GM19397 (cell line): ENCODE measurements at regions not wholly inside any gene's neighbourhood (a gene's known extent, or its start where the extent isn't known, plus 50 kb on each side); places are given as distances from the start of the nearest gene placed in this dataset.

Experiments
- ATAC-seq: cut with Tn5 transposase; IDR thresholded peaks from one replicate; pipeline ENCODE4 v1.9.1; 2021; ENCODE audit warnings: mild to moderate bottlenecking, moderate library complexity; ENCODE audit not compliant: unreplicated experiment

DNA sequence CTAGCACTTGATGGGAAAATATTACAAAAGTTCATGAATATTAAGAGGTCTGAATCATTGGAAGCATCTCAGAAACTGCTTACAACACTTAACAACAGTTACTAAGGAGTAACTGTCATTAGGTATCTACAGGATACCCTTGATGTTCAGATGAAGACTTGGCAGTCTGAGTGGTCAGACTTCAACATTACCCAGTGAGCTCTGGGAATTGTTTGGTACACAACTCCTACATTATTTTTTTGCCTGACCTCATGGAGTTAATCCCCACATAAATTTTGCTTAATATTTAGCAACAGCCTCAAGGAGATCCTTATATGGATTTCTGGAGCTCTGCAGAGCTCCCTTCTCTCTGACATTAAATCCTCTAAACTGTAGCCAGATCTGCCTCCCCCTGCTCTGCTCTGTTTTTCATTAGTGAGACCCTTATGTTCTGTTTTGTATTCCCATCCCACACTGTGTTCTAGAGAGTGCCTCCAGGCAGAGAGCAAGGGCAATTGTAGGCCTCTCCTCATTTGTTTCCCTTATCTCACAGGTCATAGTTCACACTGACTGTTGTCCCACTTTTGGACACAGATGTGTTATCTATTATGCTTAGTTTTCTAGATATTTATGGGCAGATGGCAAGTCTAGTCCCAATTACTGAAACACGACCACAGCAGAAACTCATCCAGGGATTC is 368.8 kb downstream of the GASK1B start:
- no peak for ATAC-seq

GRCh38 chr4:157803421-157803820 is 369.4 kb downstream of the GASK1B start:
- no peak for ATAC-seq

DNA sequence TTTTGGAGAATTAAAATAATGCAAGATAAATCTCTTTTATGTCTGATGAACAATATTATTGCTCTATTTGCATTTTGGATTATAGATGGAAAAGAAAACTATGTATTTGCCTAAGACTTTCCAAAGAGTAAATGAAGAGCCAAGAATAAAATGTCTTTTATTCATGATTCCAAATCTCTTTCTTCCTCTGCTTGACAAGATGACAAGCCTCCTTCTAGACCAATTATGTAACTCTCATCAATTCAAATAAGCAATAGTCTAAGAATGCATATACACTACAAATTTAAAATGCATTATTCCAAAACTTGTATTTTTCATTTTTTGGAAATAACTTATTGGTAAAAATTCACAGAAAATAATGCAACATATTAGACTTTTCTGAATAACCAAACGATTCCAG is 377.3 kb downstream of the GASK1B start:
- ATAC-seq: no peak

GRCh38 chr4:157792716-157793115 is 380.1 kb downstream of the GASK1B start:
- ATAC-seq: no peak

DNA sequence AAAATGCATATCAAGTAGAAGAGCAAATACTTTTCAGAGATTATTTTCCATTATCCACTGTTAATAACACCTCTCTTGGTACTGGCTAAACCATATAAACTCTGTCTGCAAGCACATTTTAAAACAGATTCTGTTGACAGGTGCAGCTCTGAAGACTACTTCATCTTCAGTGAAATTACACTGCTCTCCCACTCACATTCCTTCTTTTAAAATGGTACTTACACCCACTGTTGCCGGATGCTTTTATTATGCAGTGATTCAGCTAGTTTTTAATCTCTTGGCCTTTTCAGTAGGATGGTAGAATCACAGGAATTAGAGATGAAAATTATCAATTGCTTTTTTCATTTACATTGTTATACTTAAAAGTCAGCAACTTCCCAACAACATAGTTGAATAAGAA is 381.6 kb downstream of the GASK1B start:
- no peak for ATAC-seq

DNA sequence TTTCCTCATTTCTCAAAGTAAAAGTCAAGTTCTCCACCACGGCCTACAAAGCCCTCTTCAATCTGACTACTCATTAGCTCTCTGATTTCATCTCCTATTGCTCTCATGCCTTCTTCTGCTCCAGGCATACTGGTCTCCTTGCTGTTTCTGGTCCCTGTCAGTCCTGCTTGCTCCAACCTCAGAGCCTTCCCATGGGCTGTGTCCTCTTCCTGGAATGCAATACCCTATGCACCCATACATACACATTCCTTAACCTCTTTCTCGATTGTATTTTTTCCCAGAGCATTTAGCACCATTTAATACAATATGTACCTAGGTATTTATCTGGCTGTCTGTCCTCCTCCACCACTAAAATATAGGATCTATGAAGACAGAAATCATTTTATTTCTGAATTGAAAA is 385.2 kb downstream of the GASK1B start:
- no peak for ATAC-seq

DNA sequence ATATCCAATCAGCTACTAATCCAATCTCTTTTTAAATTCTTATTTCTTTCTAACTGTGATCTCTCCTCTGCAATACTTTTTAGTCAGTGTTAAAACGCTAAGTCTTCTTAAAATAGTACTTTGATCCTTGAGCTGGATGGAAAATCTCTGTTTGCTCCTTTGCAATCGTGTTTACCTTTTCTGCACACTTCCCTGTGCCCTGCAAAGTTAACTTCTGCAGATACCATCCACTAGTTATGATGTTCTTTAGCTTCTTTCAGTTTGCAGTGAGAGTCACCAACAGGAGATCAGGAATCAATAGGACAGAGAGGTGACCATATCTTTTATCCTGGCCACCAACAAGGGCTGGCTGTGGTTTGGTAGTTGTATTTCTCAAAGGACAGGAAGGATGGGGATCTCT is 391.5 kb downstream of the GASK1B start:
- no peak for ATAC-seq

- no peak for ATAC-seq
These were observed 393.7 kb downstream of the GASK1B start for GRCh38 chr4:157779081-157779480.

- no peak for ATAC-seq
These were observed 395.8 kb downstream of the GASK1B start for GRCh38 chr4:157776930-157777528.

DNA sequence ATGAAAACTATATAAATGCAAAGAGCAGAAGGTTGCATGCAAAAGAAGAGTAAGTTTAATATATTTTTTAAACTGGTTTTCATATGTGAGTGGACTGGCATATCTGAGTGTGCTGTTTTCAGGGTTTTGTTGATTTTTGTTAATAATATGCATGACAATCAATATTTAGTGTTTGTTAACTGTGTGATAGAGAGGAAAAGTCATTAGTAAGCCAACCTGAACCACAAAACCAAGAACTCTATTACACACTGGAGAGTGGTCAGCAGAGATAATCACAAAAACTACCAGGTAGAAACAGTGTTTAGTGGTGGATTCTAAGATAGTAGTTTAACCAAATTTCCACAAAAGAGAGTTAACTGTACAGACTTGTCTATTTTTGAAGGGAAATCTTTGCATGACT is 396.9 kb downstream of the GASK1B start:
- ATAC-seq: no peak

GRCh38 chr4:157772907-157773306 is 399.9 kb downstream of the GASK1B start:
- no peak for ATAC-seq

DNA sequence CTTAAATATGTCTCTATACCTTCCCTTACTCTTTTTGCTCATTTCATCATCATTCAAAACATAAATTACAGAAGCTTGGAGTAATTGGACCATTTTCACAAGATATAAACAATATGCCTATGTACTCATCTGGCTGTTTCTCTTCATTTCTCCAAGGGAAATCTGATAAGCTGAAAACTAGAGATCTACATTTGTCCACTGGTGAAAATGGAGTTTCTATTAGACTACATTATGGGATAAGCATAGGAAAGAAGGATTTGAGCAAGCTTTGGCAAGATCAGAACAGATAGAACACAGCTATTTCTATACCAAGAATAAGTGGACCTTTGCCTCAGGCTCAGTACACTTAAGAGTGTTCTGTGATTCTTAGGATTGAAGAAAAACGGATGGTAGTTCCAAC is 404.4 kb downstream of the GASK1B start:
- no peak for ATAC-seq

- no peak for ATAC-seq
These were observed 409.3 kb downstream of the GASK1B start for GRCh38 chr4:157763490-157763889.

- no peak for ATAC-seq
These were observed 418.4 kb downstream of the GASK1B start for GRCh38 chr4:157754410-157754809.

DNA sequence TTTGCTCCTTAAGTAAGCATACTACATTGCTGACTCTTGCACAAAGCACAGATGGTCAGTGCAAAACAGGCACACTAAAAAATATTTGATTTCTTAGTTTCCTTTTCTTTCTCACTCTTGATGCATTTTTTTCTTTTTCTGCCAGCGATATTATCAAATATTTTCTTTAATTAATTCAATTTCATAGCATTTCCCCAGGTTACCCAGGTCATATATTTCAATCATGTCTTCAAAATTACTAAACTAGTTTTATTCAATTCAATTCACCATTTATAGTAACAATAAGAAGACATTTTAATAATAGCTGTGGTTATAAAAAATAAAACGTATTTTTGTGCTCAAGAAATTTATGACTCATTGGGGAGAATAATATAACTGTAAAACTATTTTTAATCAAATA is 421.2 kb downstream of the GASK1B start:
- ATAC-seq: no peak

- no peak for ATAC-seq
These were observed 431.2 kb downstream of the GASK1B start for GRCh38 chr4:157741642-157742041.

GRCh38 chr4:157739242-157739641 is 433.6 kb downstream of the GASK1B start:
- no peak for ATAC-seq

- ATAC-seq: no peak
These were observed 444.6 kb downstream of the GASK1B start for GRCh38 chr4:157728215-157728614.

DNA sequence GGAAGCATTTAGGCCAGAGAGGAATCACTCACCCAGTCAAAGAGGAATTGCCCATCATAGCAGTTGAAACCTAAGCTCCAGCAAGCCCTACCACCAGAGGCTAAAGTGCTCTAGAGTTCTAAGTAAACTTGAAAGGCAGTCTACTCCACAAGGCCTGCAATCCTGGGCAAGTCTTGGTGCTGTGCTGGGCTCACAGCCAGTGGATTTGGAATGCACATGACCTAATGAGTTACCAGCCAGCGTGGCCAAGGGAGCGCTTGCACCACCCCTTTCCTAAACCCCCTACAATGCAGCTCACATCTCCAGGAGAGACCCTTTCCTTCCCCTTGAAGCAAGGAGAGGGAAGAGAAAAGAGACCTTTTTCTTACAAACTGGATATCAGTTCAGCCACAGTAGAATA is 445.7 kb downstream of the GASK1B start:
- no peak for ATAC-seq

DNA sequence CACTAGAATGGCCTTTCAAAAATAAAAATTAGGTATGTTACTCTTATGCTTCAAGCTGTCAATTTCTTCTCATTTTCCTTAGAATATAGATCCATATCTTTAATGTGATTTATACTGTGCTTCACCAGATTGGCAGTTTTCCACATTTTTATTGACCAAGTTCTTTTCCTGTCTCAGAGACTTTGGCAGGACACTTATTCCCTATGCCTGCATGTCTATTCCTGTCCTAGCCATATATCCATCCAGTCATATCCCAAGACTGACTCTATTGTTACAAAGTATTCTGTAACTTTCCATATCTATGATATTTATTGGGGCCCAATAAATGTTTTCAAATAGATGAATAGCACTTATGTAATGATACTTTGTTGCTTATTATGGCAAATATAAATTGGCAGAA is 450.7 kb downstream of the GASK1B start:
- ATAC-seq: no peak

- ATAC-seq: no peak
These were observed 459.5 kb downstream of the GASK1B start for GRCh38 chr4:157713342-157713741.

- no peak for ATAC-seq
These were observed 466.7 kb downstream of the GASK1B start for GRCh38 chr4:157706155-157706554.

GRCh38 chr4:157702831-157703230 is 470.0 kb downstream of the GASK1B start:
- ATAC-seq: no peak
